Left renal pelvis (tissue), 4 donors: ENCODE measurements at regions not wholly inside any gene's neighbourhood (a gene's known extent, or its start where the extent isn't known, plus 50 kb on each side); places are given as distances from the start of the nearest gene placed in this dataset.
A peak's percentile ranks its signal among the peaks of the same experiment; 100 is the strongest.
"Not testable (repeated sequence)": the region's sequence is repeated elsewhere in the genome, so short reads cannot be mapped to it uniquely, and the experiment has no call there.

Experiments
- DNase-seq, 4 donors: peaks; one replicate each; pipeline ENCODE4 v3.0.0-alpha.2; 2013; ENCODE audit warnings: low read depth in 4 of 4, low spot score in 3 of 4

- DNase-seq = no peak
Measured at GRCh38 chr3:177354466-177354865, 157.2 kb upstream of the TBL1XR1 start.

- DNase-seq = no peak
Measured at GRCh38 chr3:177356113-177356512, 158.8 kb upstream of the TBL1XR1 start.

DNA sequence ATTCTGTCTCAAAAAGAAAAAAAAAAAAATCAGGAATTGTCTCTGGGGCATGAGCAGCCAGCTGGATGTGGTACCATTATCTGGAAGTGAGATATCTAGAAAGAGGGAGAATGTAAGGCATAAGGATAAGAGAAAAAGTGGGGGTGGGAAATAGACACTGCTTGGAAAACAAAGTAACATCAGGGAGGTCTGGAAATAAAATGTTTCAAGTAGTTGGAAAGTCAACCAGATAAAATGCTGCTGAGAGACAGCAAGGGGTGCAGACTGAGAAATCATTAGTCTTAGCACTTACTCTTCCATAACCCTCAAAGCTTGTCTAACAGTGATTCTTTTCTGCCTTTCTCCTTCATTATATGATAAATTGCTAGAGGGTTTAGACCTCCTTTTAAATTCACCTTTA is 159.7 kb upstream of the TBL1XR1 start:
- no peak for DNase-seq

DNA sequence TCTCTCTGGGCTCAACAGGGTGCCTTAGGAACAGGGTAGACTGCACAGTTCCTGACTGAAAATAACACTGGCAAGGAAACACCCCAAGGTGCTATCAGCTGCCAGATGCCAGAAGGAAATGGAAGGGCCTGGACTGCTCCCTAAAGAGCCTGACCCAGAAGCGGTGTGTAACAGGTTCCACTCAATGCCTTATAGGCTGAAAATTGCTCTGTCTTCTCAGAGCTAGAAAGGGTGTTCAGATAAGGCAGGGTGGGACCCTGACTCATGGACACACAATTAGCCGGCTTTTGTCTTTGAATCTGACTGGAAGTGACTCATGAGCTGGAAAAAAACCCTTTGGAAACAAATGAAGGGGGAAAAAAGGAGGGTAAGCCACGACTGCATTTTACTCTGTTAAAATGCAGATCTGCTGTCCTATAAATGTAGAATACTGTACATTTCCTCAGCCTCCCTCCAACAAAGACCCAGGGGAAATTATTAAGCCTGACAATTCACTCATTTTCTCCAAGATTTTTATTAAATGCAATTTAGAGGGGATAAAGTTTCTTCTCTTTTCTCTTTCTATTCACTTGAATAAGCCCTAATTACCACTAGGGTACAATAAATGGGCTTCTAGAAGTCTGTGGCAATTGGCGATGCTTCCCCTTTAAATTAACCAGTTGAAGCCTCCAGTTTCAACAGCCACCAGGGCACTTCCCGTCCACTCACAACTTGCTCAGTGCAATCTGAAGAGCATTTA is 160.2 kb upstream of the TBL1XR1 start:
- no peak for DNase-seq

DNA sequence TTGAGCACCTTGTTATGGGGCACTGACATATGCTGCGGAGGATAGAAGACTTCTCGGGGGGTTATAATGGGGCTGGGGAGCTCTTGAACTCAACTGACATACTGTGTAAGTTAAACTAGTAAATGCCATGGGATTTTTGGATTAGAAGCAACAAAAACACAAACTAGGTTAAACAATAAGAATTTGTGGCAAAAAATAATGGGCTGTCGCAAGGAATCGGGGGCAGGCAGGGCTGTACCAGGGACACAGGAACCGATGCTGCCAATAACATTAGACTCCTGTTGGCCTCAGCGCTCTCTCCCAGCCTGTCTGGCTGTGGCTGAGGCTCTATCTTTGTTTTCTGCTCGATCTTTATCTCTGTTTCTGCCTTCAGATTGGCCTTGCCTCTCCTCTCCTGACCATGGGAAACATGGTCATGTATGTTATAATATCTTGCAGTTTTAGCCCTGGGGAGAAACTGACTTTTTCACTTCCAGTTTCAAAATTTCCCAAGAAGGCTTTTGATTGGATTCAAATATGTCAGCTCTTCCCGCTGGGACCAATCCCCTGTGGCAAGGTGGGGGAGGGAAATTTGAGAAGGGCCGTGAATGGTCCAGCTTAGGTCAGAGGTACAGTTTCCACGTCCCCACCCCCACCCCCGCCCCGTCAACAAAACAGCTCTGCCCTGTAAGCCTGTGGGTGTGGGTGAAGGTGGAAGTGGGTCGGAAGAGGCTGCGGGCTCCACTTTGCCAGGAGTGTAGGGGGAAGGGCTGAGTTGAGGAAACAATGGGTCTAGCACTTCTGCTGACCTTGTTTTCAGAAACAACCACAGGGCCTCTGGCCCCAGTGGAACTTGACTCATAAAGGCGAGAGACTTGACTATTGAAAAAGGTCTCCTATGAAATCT is 161.1 kb upstream of the TBL1XR1 start:
- DNase-seq = no peak

DNA sequence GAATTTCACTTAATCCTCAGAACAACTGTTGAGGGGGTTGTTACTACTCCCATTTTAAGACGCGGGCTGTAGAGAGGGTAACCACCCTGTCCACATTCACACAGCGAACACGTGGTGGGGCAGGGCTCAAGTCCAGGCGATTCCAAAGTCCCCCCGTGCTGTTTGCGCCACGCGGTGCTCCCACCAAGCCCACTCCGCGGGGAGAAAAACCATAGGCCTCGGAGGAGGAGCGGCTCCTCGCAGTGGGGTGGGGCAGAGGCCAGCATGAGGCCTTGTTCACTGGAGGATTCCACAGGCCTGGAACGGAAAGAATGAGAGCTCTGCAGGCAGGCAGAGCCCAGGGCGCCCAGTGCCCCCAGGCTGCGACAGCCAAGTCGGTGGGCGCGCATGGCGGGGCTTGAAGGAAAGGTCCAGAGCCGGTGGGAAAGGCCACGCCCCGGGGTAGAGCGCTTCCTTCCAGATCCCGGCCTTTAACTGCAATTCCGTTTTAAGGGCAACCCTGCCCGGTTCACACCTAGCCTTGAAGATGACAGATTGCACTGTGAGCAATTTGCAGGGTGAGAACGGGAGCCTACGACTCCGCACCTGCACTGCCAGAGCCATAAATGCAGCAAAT is 161.8 kb upstream of the TBL1XR1 start:
- no peak for DNase-seq

- DNase-seq = peak; percentile 93 to 97 (median 94)
Measured at GRCh38 chr3:177359593-177360357, 162.5 kb upstream of the TBL1XR1 start.

- DNase-seq = no peak
Measured at GRCh38 chr3:177361081-177361938, 164.0 kb upstream of the TBL1XR1 start.

- no peak for DNase-seq
Measured at GRCh38 chr3:177362626-177363025, 165.3 kb upstream of the TBL1XR1 start.

DNA sequence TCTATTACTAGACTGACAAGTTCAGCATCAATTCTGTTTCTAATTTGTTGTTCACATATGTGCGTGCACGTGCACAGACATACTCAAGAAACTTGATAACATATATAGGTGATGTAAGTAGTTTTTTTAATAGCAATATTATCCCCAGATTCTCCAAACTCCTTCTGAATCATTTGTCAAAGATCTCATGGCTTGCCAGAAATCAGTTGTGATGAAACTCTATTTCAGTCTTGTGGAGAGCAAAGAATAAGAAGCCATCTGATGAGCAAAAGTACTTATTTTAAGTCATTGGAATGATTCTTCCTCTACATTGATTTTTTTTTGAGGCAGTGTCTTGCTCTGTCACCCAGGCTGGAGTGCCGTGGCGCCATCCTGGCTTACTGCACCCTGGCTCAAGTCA is 167.0 kb upstream of the TBL1XR1 start:
- no peak for DNase-seq

DNA sequence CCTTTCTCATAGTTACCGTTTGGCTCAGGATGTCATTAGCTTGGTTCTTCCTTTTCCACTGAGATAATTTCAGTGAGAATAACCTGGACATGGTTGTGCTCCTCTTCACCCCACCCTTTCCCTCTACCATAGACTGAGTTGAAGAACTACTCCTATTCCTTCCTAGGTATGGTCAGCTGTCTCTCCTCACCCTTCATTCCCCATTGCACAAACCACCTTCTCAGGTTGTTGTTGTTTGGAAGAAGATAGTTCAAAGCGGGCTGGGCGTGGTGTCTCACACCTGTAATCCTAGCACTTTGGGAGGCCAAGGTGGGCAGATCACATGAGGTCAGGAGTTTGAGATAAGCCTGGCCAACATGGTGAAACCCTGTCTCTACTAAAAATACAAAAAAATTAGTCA is 168.0 kb upstream of the TBL1XR1 start:
- DNase-seq = not testable (repeated sequence)

GRCh38 chr3:177367788-177368187 is 170.5 kb upstream of the TBL1XR1 start:
- DNase-seq = peak in 1 of 4 donors; percentile 50

- DNase-seq = no peak
Measured at GRCh38 chr3:177370246-177370822, 173.1 kb upstream of the TBL1XR1 start.

DNA sequence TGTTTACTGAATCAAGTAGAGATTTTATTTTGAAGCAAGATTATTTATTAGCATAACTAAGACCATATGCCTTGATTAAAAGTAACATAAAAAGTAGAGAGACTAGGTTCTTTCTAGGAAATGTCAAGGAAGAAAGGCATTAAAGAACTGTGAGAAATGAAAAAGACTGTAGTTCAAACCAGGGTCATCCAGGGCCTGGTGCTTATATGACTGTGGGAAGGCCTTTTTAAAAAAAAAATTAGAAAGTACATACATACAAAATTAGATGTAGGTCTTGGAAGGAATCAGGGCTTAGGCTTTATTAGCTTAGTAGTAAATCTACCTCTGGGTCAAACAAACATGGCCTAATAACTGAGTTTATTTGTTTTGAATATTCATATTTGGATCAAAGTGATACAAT is 173.9 kb upstream of the TBL1XR1 start:
- no peak for DNase-seq

DNA sequence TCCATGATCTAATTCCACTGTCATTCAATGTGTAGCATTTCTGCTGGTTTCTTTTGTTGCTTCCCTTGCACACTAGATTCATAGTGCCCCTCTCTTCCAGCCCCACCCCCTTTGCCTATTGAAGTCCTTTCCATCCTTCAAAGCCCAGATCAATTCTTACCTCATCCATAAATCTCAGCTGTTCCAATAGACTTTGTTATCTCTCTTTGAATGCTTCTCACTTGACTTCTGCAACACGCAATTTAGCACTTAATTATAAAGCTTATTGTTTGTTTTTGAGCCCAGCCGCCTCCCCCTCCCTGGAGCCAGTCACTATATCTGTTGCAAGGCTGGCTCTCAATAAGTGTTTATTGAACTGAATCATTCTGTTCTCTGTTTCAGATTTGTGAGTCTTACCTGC is 174.6 kb upstream of the TBL1XR1 start:
- no peak for DNase-seq

GRCh38 chr3:177374323-177374722 is 177.0 kb upstream of the TBL1XR1 start:
- no peak for DNase-seq

- DNase-seq = no peak
Measured at GRCh38 chr3:177375316-177375715, 178.0 kb upstream of the TBL1XR1 start.

GRCh38 chr3:177377166-177377565 is 179.9 kb upstream of the TBL1XR1 start:
- no peak for DNase-seq

DNA sequence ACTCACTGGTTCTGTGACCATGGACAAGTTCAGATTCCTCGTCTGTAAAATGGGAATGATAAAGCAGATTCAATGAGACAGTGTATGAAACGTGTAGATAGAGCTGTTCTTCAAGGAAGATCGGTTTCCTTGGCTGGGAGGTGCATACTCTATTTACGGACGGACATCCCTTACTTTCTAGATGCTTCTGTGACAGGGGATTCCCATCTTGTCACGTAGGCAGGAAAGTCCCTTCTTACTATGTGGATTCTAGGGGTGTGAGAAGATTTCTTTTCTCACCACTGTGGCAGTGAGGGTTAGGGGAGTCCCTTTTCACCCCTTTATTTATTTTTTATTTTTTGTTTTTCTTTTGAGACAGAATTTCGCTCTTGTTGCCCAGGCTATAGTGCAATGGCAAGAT is 180.9 kb upstream of the TBL1XR1 start:
- no peak for DNase-seq
